ENCODE measurements at regions not wholly inside any gene's neighbourhood (a gene's known extent, or its start where the extent isn't known, plus 50 kb on each side); places are given as distances from the start of the nearest gene placed in this dataset.
"Not testable (repeated sequence)": the region's sequence is repeated elsewhere in the genome, so short reads cannot be mapped to it uniquely, and the experiment has no call there.

- DNase-seq = no peak
These were observed 64.3 kb upstream of the TINAGL1 start for GRCh38 chr1:31511848-31512615.

- DNase-seq = no peak
These were observed 62.2 kb upstream of the TINAGL1 start for GRCh38 chr1:31514117-31514516.

GRCh38 chr1:31515056-31515775 is 61.1 kb upstream of the TINAGL1 start:
- DNase-seq = no peak

- no peak for DNase-seq
These were observed 60.4 kb upstream of the TINAGL1 start for GRCh38 chr1:31515936-31516335.

GRCh38 chr1:31517301-31517700 is 59.0 kb upstream of the TINAGL1 start:
- DNase-seq = no peak

- not testable (repeated sequence) for DNase-seq
These were observed 58.3 kb upstream of the TINAGL1 start for GRCh38 chr1:31517986-31518385.

- no peak for DNase-seq
These were observed 54.4 kb upstream of the TINAGL1 start for GRCh38 chr1:31521761-31522555.

GRCh38 chr1:31522556-31522845 is 53.8 kb upstream of the TINAGL1 start:
- no peak for DNase-seq

GRCh38 chr1:31523012-31523411 is 53.3 kb upstream of the TINAGL1 start:
- DNase-seq = no peak

GRCh38 chr1:31523769-31524168 is 52.5 kb upstream of the TINAGL1 start:
- DNase-seq = no peak

- DNase-seq = peak; percentile 4 to 20
These were observed 52.0 kb upstream of the TINAGL1 start for GRCh38 chr1:31524186-31524901.

Measured in AML-193 (cell line).